ENCODE measurements at regions not wholly inside any gene's neighbourhood (a gene's known extent, or its start where the extent isn't known, plus 50 kb on each side); places are given as distances from the start of the nearest gene placed in this dataset.
A peak's percentile ranks its signal among the peaks of the same experiment; 100 is the strongest.
"Not testable (repeated sequence)": the region's sequence is repeated elsewhere in the genome, so short reads cannot be mapped to it uniquely, and the experiment has no call there.

DNA sequence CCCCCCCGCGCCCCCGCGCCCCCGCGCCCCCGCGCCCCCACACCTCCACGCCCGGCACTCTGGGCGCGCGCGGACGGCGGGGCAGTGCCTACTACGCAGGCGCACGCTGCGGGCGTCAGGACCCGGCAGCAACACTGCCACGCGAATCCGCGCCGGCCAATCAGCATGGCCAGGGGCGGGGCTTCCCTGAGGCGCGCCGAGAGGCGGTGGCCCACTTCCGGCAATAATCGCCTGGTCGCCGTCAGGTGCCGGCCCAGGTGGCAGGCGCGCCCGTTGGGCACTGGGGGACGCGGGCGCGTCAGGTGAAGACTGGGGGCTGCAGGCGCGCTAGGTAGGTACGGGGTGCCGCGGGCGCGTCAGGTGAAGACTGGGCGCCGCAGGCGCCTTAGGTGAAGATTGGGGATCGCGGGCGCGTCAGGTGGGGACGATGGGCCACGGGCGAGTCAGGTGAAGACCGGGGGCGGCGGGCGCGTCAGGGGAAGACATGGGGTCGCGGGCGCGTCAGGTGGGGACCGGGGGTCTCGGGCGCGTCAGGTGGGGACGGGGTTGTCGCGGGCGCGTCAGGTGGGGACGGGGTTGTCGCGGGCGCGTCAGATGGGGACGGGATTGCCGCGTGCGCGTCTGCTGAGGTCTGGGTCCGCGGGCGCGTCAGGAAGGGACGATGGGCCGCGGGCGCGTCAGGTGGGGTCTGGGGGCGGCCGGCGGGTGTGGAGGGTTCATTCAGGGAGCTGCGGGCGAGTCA, 219.1 kb downstream of the RTP5 start (continued):
- no peak for TF ChIP-seq SIX5 (IDR thresholded peaks at IDR 0.05; ENCODE audit: low read depth, low read length)
- TF ChIP-seq KDM4A (IDR thresholded peaks at IDR 0.05; ENCODE audit: low read depth, low read length, severe bottlenecking) = peak; percentile 59
- TF ChIP-seq SIN3A (conservative IDR thresholded peaks at IDR 0.05 in 1 of 2, IDR thresholded peaks at IDR 0.05 in 1 of 2; ENCODE audit: low read depth in 1 of 2, low read length in 2 of 2) = peak; percentile 59 to 88; a peak in 2 of 4 replicates

DNA sequence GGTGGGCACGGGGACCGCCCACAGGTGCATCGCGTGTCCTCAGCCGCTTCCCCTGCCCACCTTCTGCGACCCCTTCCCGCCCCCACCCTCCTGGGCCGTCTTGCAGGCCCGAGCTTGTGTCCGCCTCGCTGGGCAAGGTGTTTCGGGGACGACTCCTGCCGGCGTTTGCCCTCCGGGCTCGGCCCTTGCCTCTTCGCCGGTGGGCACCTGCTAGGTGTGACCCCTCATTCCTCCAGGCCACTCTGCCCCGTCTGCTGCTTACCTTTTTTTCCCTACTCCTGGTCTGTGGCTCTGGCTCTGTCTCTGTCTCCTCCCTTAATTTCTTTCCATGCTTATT, 219.7 kb downstream of the RTP5 start:
- H3K18ac ChIP-seq (ENCODE audit: extremely low read depth, low read length); POLR2A ChIA-PET (ENCODE audit: partially characterized antibody); DNase-seq (ENCODE audit: low read depth in 1 of 2, low spot score in 2 of 2); H2BK15ac ChIP-seq (ENCODE audit: low read length); H3K14ac ChIP-seq (ENCODE audit: insufficient read length); H4K20me1 ChIP-seq (replicated peaks in 1 of 2; ENCODE audit: control insufficient read depth in 1 of 2, insufficient read depth in 2 of 2, low read length in 2 of 2); H3K79me2 ChIP-seq (ENCODE audit: control insufficient read depth in 1 of 2, insufficient read depth in 2 of 2, low read length in 2 of 2); H3K27ac ChIP-seq (ENCODE audit: low read depth, low read length); FAIRE-seq; H3K23ac ChIP-seq (ENCODE audit: insufficient read length); H4K8ac ChIP-seq (ENCODE audit: extremely low read depth, insufficient read depth, low read length); H3K9ac ChIP-seq (replicated peaks in 1 of 4; ENCODE audit: extremely low read depth in 1 of 4, low read depth in 3 of 4, low read length in 3 of 4); H2BK5ac ChIP-seq (ENCODE audit: low read depth, low read length); H3K4ac ChIP-seq (replicated peaks; ENCODE audit: insufficient read length, low read depth, low read length); H2AK5ac ChIP-seq (ENCODE audit: low read depth, low read length); H3K9me3 ChIP-seq (ENCODE audit: insufficient read depth in 2 of 2, low read depth in 1 of 2, low read length in 1 of 2); H4K91ac ChIP-seq (replicated peaks; ENCODE audit: insufficient read length, low read length); H3K23me2 ChIP-seq (ENCODE audit: low read depth, low read length); H3K4me1 ChIP-seq (replicated peaks in 1 of 4; ENCODE audit: control insufficient read depth in 3 of 4, insufficient read depth in 4 of 4, low read length in 3 of 4); H3K27me3 ChIP-seq (replicated peaks in 1 of 4; ENCODE audit: control insufficient read depth in 3 of 4, extremely low read depth in 1 of 4, insufficient read depth in 3 of 4, low read length in 3 of 4); H3K56ac ChIP-seq (replicated peaks; ENCODE audit: insufficient read length, low read depth, low read length); H2BK120ac ChIP-seq (replicated peaks; ENCODE audit: low read depth, low read length); H2BK20ac ChIP-seq (ENCODE audit: low read length); H4K5ac ChIP-seq (ENCODE audit: insufficient read length, low read depth, low read length); H3K36me3 ChIP-seq (ENCODE audit: control insufficient read depth in 2 of 4, insufficient read depth in 4 of 4, low read length in 3 of 4); CTCF ChIA-PET (ENCODE audit: partially characterized antibody); H2AFZ ChIP-seq (ENCODE audit: low read length); H3K79me1 ChIP-seq (ENCODE audit: low read depth, low read length); H2BK12ac ChIP-seq (ENCODE audit: low read depth, low read length): not testable (repeated sequence)
- H3K4me2 ChIP-seq (ENCODE audit: insufficient read depth in 1 of 2, low read depth in 2 of 2, low read length in 2 of 2) = peak overlapping the region in 1 of 2 experiments; percentile 63; a peak in 2 of 4 replicates
- 5% methylated on average over 7 of the region's 20 CpGs; no CpG with 5 or more reads in 1 of the 2 experiments for WGBS, 2 experiments (ENCODE audit: extremely low coverage in 1 of 2, insufficient coverage in 1 of 2, insufficient read length in 1 of 2, insufficient replicate concordance in 2 of 2, low coverage in 1 of 2, low lambda C conversion rate in 2 of 2, missing lambda C conversion rate in 1 of 2)
- H3K4me3 ChIP-seq (ENCODE audit: extremely low read depth in 1 of 4, insufficient read depth in 2 of 4, low read depth in 3 of 4, low read length in 4 of 4) = peak overlapping the region; percentile 41 to 88 (median 52); a peak in 6 of 8 replicates

All from H1 (cell line).